GM12872 (cell line): ENCODE measurements at regions not wholly inside any gene's neighbourhood (a gene's known extent, or its start where the extent isn't known, plus 50 kb on each side); places are given as distances from the start of the nearest gene placed in this dataset.

ENCODE experiments used
- CTCF ChIP-seq: IDR thresholded peaks from 3 replicates; pipeline ENCODE4 v1.5.1; 2011; ENCODE audit warnings: low read depth, mild to moderate bottlenecking, low read length, moderate library complexity; ENCODE audit not compliant: insufficient read depth

- TF ChIP-seq CTCF = no peak
Observed at GRCh38 chr11:60629399-60629798, 70.0 kb upstream of the MS4A8 start.

- TF ChIP-seq CTCF = no peak
Observed at GRCh38 chr11:60631944-60632343, 67.5 kb upstream of the MS4A8 start.

GRCh38 chr11:60633645-60634044, 65.8 kb upstream of the MS4A8 start:
- no peak for TF ChIP-seq CTCF

GRCh38 chr11:60634126-60634525, 65.3 kb upstream of the MS4A8 start:
- TF ChIP-seq CTCF = peak; percentile 68

GRCh38 chr11:60641940-60642339, 57.5 kb upstream of the MS4A8 start:
- TF ChIP-seq CTCF = no peak

- TF ChIP-seq CTCF = no peak
Observed at GRCh38 chr11:60647087-60647486, 52.3 kb upstream of the MS4A8 start.
